H1 (cell line): ENCODE measurements at regions not wholly inside any gene's neighbourhood (a gene's known extent, or its start where the extent isn't known, plus 50 kb on each side); places are given as distances from the start of the nearest gene placed in this dataset.

ENCODE experiments used
- TF ChIP-seq, protein P1 (sequence below): IDR thresholded peaks from 2 replicates; pipeline ENCODE4 v1.6.1; 2011; ENCODE audit warnings: low read depth, mild to moderate bottlenecking, low read length; ENCODE audit not compliant: insufficient read depth

DNA sequence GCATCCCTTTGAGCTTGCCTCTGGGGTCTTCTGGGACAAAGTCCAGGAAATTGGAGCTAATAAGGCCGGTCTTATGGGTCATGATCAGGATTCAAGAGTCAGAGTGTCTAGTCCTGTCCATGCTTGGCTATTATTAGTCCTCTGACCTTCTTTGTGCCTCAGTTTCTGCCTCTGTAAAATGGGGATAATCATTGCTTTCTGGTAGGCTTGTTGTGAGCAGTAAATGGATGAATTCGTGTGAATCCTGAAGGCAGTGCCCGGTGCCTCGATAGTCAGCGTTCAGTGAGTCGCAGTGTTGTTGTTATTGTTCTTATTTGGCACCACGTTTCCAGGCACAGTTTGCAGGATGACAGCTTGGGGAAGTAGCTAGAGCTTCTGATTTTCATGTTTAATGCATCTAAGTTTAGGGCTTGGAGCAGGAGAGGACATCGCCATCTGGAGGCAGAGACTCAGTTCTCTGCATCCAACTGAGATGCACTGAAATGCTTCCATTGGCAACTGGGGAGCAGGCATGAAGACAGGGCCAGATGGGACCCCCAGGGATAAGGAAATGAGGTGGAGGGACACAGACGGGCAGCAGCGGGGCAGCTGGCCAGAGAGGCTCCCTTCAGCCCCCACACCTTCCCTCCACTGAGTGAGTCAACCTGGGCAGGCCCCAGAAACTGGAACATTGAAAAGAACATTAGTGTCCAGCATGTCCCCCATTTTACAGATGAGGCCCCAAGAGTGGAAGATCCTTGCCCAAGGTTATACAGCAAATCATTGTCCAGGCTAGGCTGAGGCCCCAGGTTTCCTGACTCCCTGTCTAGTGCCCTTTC, 160.3 kb downstream of the PTPRU start (continued):
- TF ChIP-seq, protein P1, sequence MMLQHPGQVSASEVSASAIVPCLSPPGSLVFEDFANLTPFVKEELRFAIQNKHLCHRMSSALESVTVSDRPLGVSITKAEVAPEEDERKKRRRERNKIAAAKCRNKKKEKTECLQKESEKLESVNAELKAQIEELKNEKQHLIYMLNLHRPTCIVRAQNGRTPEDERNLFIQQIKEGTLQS: no peak
